Activated naive CD4-positive, alpha-beta T cell treated with anti-CD3 and anti-CD28 coated beads, Interleukin-2, amount 50 U/mL, for 72 hours (primary cell): ENCODE measurements at regions not wholly inside any gene's neighbourhood (a gene's known extent, or its start where the extent isn't known, plus 50 kb on each side); places are given as distances from the start of the nearest gene placed in this dataset.
"Not testable (repeated sequence)": the region's sequence is repeated elsewhere in the genome, so short reads cannot be mapped to it uniquely, and the experiment has no call there.

Experiments
- ATAC-seq, 2 donors: fragments of 150-1000 bp; cut with Tn5 transposase; 2 replicates each; pipeline ENCODE4 v1.10.0; 2021; ENCODE audit warnings: mild to moderate bottlenecking in 2 of 2, moderate library complexity in 2 of 2
- DNase-seq, 2 donors: peaks; one replicate each; pipeline ENCODE4 v3.0.0; 2021 to 2022; ENCODE audit warnings: low spot score in 2 of 2
- H3K27ac Mint-ChIP-seq, 2 donors: one replicate each; pipeline ENCODE4 v1.8.0; 2022; ENCODE audit warnings: mild to moderate bottlenecking in 2 of 2, mixed read lengths in 2 of 2
- H3K36me3 Mint-ChIP-seq, 2 donors: one replicate each; pipeline ENCODE4 v1.8.0; 2022; ENCODE audit warnings: mixed read lengths in 2 of 2
- H3K9me3 Mint-ChIP-seq, 2 donors: one replicate each; pipeline ENCODE4 v1.8.0; 2022; ENCODE audit warnings: mixed read lengths in 2 of 2

DNA sequence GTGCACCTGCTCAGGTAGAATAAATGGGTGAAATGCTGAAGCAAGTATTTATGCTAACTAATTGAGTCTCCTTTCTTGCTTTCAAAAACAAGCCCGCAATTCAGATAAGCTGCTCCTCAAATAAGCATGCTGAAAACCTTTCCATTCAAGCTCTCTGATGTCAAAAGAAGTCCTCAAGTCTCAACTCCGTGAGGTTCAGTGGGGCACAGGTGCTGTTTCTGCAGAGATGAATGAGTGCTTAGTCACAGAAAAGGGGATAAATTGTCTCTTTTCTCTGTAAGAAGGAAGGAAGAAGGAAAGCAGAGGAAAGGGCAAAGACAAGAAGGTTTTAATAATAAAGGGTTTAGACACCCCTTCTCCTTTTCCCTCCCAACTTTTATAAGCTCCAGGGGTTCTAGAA lies 229.8 kb upstream of the NPY start:
- DNase-seq (no peak), ATAC-seq (no peak)
- Mint-ChIP-seq H3K9me3 (no peaks in the 10 kb centered on the region), H3K36me3 (no peaks in the 10 kb centered on the region), H3K27ac (no peak overlapping the region)

DNA sequence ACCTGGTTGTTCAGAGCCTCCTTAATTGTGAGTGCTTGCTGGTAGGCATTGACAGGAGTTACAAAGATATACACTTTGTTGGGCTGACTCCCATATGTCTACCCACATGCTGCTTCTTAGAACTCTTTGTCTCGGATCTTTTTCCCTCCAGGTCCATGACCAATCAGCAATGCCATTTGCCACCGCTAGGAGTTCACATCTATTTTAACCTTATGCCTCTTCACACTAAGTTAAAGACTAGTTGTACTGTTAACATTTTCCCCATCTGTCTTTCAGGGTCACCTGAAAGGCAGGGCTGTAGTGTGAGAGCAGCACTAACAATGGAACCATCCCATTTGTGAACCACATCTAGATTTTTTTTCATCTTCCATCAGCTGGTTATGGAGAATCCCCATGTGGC lies 226.7 kb upstream of the NPY start:
- Mint-ChIP-seq H3K36me3 (no peaks in the 10 kb centered on the region), H3K27ac (no peak overlapping the region), H3K9me3 (no peaks in the 10 kb centered on the region)
- ATAC-seq (no peak), DNase-seq (no peak)

DNA sequence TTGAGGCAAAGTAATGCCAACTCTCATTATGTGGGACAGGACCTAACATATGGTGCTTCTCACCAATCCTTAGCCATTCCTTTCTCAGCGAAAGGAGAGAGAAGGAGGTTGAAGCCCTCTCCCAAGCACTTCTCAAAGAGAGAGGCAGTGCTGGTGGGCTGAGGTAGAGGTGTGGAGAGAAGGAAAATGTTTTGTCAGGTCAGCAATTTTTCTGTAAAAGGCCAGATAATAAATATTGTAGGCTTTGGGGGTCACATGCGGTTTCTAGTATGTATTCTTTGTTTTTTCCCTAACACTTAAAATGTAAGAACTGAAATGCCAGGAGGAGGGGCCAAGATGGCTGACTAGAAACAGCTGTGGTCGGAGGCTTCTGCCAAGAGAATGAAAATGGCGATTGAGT lies 225.0 kb upstream of the NPY start:
- Mint-ChIP-seq H3K9me3 (no peaks in the 10 kb centered on the region), H3K36me3 (no peaks in the 10 kb centered on the region), H3K27ac (no peak overlapping the region)
- DNase-seq: no peak
- ATAC-seq: no peak

DNA sequence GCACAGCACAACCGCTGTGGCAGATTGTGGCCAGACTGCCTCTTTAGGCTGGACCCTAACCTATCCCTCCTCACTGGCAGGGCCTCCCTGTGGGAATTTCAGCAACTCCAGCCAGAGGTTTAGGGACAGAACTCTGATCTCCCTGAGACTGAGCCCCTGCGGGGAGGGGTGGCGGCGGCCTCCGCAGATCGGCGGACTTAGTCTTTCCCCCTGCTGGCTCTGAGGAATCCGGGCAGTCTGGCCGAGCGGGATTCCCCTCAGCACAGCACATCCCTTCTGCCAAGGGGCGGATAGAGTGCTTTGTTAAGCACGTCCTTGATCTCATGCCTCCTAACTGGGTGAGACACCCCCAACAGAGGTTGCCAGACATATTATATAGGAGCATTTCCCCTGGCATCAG lies 224.2 kb upstream of the NPY start:
- Mint-ChIP-seq H3K9me3 (no peaks in the 10 kb centered on the region), H3K27ac (no peak overlapping the region), H3K36me3 (no peaks in the 10 kb centered on the region)
- no peak for ATAC-seq
- DNase-seq: no peak

DNA sequence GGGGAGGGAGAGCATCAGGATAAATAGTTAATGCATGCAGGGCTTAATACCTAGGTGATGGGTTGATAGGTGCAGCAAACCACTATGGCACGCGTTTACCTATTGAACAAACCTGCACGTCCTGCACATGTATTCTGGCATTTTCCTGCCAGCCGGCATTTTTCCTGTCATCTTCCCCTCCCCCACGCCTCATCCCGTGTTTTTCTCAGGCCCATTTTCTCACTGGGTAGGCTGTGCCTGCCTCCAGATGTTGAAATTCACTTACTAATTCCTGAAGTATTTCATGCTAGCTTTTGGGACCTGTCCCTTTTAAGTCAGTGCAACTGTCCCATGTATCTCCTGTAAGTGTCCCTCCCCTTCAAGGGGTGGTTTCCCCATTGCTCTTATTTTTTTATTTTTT lies 220.3 kb upstream of the NPY start:
- Mint-ChIP-seq H3K9me3 (no peaks in the 10 kb centered on the region), H3K36me3 (no peaks in the 10 kb centered on the region), H3K27ac (no peak overlapping the region)
- no peak for ATAC-seq
- DNase-seq: no peak

DNA sequence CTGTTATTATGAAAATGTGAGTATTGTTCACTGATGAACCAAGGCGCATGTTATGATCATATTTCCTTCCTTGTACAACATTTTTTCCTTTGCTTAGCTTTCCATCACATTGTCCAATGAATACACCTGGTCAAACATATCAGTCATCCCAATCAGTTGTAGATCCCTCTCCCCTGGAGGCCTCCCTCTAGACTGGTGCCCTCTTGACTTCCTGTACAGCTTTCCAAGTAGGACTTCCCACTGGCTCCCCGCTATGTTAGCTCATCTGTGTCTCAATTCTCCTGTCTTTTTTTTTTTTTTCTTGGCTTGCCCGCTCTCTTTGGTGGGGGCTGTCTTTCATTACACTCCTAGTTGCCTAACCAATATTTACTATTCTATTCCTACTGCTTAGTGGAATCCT lies 214.2 kb upstream of the NPY start:
- Mint-ChIP-seq H3K36me3 (no peaks in the 10 kb centered on the region), H3K9me3 (no peaks in the 10 kb centered on the region), H3K27ac (no peak overlapping the region)
- no peak for DNase-seq
- no peak for ATAC-seq

DNA sequence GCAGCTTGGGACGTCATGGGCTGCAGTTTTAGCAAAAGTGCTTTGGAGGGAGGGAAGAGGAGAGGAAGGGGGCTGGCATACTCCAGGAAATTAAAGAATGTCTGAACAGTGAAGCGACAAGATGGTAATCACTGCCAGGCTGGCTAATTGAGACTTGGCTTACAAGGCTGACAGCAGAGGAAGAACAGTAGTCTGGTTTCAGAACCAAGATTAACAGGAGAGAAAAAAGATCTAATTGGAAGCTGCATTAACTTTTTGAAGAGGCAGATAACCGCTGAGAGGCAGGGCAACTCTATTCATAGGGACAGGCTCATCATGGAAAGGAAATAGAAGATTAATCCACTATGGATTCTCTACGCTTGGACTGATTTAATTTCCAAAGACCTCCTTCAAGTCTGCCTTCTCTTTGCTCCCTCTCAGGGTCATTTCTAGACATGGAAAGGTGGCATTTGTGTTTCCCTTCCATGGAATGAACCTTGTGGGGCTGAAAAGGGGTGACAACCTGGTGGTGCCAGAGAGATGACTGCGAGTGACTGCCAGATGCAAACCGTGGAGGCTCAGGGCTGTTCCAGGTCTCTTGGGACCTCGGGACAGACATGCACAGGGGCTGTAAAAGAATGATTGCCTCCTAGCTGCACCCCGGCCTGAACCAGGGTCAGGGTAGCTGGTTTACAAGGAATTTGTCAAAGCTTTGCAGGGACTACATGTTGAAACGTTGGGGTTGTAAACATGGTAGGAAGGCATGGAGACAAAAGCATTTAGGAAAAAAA lies 210.2 kb upstream of the NPY start:
- ATAC-seq: no peak
- H3K9me3 Mint-ChIP-seq: no peaks in the 10 kb centered on the region
- no peak for DNase-seq
- no peak overlapping the region for H3K27ac Mint-ChIP-seq
- no peaks in the 10 kb centered on the region for H3K36me3 Mint-ChIP-seq

DNA sequence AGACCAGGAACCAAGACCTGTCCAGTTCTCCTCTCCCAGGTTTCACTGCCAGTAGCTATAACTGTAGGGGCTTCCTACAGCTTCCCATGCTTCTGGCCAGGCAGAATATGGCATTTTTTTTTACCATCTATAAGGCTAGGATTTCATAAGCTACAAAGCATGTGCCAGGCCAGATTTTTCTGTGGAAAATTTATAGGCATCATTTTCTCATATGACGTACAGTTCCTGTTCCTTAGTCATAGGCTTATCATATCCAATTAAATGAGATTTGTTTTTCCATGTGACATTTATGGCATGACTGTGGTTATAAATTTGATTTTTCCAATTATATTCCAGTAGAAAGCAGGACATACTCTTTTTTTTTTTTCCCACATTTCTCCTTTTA lies 208.6 kb upstream of the NPY start:
- DNase-seq (no peak), ATAC-seq (no peak)
- Mint-ChIP-seq H3K36me3 (no peaks in the 10 kb centered on the region), H3K27ac (no peak overlapping the region), H3K9me3 (no peaks in the 10 kb centered on the region)

DNA sequence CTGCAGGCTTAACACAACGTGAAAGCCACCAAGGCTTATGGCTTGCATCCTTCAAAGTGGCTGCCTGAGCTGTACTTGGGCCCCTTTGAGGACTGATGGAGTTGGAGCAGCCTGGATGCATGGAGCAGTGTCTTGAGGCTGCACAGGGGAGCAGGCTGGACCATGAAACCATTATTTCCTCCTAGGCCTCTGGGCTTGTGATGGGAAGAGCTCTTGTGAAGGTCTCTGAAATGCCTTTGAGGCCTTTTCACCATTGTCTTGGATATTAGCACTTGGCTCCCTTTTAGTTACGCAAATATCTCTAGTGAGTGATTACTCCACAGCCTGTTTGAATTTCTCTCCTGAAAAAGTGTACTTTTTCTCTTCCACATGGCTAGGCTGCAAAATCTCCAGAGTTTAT lies 201.2 kb upstream of the NPY start:
- DNase-seq (no peak), ATAC-seq (no peak)
- Mint-ChIP-seq H3K27ac (no peak overlapping the region), H3K9me3 (peaks cover 14 to 20% of the 10 kb centered on the region in 2 donors), H3K36me3 (peaks cover 0 to 6% of the 10 kb centered on the region in 2 donors)

DNA sequence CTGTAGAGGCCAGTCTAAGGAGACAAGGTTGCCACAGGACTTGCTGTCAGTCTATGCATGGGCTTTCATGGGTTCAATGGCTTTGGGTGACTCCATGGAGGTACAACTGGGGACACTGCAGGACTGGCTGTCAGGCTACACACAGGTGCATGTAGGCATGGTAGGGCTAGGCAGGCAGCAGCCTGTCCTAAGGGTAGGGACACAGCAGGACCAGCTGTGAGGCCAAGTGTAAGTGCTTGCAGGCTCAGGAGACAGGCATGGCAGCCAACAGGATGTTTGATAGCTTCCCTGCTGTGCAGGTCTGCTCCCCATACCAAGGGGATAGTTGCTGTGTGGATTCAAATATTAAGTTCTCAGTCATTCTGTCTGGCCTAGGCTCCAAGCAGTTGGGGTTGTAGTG lies 181.0 kb upstream of the NPY start:
- peaks cover 0 to 8% of the 10 kb centered on the region in 2 donors for H3K36me3 Mint-ChIP-seq
- no peak for ATAC-seq
- no peak overlapping the region for H3K27ac Mint-ChIP-seq
- no peak for DNase-seq
- peaks cover 12 to 16% of the 10 kb centered on the region in 2 donors for H3K9me3 Mint-ChIP-seq

DNA sequence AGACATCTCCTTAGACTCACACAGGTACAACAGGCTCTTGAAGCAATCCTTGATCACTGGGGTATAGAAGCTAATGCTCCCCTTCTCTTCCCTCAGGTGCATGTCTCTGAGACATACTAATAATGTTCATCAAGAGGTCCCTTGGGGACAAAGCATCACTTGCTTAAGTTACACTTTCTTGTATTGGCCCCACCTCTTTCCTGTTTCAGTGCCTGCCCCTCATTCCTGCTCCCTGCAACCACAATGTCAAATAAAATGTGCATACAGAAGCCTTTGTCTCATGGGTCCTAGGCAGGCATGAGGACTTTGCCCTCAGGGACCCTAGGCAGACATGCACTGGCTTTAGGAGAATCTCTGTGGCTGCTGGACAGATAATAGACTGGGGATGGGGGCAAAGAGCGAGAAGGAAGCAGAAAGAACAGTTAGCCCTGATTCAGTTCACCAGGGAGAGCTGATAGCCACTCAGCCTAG lies 175.0 kb upstream of the NPY start:
- Mint-ChIP-seq H3K27ac (no peak overlapping the region), H3K9me3 (peaks cover 0 to 5% of the 10 kb centered on the region in 2 donors), H3K36me3 (no peaks in the 10 kb centered on the region)
- no peak for ATAC-seq
- no peak for DNase-seq

DNA sequence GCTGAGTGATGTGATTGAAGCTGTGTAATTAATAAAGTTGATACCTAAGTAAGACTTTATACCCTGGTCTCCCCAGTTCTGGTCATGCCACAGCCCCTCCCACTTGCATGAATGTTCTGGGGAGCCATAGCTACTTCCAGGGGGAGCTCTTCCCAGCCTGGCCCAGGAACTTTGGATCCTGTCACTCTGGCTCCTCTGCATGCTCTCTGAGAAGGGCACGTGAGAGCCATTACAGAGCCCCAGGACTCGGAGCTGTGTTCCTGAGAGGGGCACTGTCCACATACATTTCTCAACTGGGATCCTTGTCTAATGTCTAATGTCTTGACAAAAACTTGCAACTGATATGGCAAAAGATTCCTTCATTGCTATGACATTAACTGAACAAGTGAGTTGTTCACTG lies 173.9 kb upstream of the NPY start:
- Mint-ChIP-seq H3K36me3 (no peaks in the 10 kb centered on the region), H3K9me3 (no peaks in the 10 kb centered on the region)
- no peak for DNase-seq

DNA sequence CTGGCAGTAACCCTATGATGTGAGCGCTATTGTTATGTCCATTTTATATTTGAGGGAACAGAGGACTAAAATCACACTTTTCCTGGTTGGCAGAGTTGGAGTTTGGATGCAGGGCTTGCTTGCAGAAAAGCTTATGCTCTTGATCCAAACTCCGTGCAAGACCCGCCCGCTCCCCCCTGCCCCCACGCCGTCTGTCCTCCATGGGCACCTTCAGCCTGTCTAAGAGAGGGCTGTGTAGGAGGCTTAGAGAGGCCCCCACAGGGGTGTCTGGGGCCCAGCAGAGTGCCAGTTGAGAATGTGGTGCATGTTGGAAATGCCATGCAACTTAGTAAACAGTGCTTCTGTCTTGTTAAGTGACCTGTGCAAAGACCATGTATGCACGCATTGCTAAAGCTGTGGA lies 170.5 kb upstream of the NPY start:
- Mint-ChIP-seq H3K27ac (no peak overlapping the region), H3K36me3 (no peaks in the 10 kb centered on the region), H3K9me3 (no peaks in the 10 kb centered on the region)
- DNase-seq (no peak), ATAC-seq (no peak)

More for the DNA sequence above, 173.9 kb upstream of the NPY start:
- no peak for ATAC-seq
- H3K27ac Mint-ChIP-seq: no peak overlapping the region

DNA sequence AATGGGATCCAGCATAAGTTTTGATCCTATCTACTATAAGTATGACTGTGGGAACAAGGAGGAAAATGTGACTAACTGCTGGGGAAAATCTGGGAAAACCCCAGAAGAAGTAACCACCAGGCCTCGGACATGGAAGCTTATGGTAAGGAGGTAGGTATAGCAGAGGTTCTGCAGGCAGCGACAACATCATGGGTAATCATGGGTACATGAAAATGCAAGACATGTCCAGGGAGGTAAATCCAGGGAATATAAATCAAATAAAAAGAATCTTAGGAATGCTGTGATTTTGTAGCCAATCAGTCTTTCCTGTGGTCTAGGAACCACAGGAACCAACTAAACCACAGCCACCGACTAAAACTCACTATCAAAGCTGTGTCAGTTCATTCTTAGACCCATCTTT lies 168.3 kb upstream of the NPY start:
- DNase-seq: no peak
- no peaks in the 10 kb centered on the region for H3K36me3 Mint-ChIP-seq
- no peak for ATAC-seq
- no peak overlapping the region for H3K27ac Mint-ChIP-seq
- no peaks in the 10 kb centered on the region for H3K9me3 Mint-ChIP-seq

DNA sequence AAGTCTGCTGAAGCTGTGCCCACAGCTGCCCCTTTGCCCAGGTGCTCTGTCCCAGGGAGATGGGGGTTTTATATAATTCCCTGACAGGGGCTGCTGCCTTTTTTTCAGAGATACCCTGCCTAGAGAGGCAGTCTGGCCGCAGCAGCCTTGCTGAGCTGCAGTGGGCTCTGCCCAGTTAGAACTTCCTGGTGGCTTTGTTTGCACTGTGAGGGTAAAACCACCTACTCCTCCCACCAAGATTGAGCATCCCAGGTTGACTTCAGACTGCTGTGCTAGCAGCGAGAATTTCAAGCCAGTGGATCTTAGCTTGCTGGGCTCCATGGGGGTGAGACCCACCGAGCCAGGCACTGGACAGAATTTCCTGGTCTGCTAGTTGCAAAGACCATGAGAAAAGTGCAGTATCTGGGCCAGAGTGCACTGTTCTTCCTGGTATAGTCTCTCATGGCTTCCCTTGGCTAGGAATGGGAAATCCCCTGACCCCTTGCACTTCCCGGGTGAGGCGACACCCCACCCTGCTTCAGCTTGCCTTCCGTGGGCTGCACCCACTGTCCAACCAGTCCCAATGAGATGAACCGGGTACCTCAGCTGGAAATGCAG lies 166.0 kb upstream of the NPY start:
- not testable (repeated sequence) for H3K36me3 Mint-ChIP-seq, DNase-seq, H3K27ac Mint-ChIP-seq, ATAC-seq, H3K9me3 Mint-ChIP-seq

DNA sequence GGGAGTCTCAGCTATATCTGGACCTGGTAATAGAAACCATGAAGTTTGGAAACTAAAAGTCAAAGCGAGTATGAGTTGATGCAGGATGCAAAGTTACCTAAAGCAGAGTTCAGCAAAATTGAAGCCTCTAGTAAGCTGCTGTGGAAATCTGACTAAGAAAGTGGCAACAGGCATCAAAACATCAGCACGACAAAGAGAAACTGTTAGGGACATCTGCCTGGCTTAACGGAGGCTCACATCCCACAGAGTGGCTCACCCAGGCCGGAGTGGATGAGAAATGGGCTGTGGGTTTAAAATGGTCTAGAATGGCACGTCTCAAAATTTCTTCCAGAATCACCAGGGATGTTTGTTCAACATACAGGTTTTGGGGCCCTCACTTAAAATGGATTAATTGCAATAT lies 164.1 kb upstream of the NPY start:
- ATAC-seq: no peak
- Mint-ChIP-seq H3K9me3 (no peaks in the 10 kb centered on the region), H3K36me3 (no peaks in the 10 kb centered on the region), H3K27ac (no peak overlapping the region)
- no peak for DNase-seq

DNA sequence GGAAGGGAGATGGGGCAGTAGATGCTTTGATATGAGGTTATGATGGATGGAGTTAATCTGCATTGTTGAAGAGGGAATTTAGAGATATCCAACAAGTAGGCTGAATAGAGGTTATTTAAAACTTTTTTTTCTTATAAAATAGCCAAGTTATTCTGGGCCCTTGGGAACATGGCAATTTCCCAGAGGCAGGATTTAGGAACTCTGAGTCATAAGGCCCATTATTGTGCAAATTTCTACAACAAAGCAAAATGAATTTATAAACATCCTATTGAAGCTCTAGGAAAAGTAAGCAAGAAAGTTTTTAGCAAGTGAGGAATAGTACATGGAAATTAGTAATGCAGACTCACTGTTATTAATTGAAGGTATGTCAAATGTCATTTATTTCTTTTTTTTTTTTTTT lies 160.9 kb upstream of the NPY start:
- Mint-ChIP-seq H3K27ac (no peak overlapping the region), H3K36me3 (no peaks in the 10 kb centered on the region), H3K9me3 (no peaks in the 10 kb centered on the region)
- DNase-seq (no peak), ATAC-seq (no peak)

DNA sequence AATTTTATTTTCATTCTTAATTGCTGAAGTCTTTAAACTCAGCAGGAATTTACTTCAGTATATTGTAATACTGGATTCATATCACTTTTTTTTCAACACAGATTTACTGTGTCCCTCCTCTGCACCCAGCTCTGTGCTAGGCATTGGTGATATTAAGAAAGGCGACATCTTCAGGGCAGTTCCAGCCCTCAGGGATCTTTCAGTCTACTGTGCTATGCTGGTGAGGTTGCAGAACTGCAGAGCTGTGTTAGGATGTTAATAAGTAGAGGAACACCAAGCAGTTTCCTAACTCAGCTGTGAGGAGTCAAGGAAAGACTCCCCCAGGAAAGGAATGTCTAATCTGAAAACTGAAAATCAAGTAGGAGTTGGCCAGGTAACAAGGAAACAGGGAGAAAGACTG lies 158.2 kb upstream of the NPY start:
- no peaks in the 10 kb centered on the region for H3K36me3 Mint-ChIP-seq
- DNase-seq: no peak
- no peaks in the 10 kb centered on the region for H3K9me3 Mint-ChIP-seq
- no peak for ATAC-seq
- H3K27ac Mint-ChIP-seq: no peak overlapping the region
